Activated B cell treated with CpG ODN at 0.5 μM for 24 hours (primary cell): ENCODE measurements at regions not wholly inside any gene's neighbourhood (a gene's known extent, or its start where the extent isn't known, plus 50 kb on each side); places are given as distances from the start of the nearest gene placed in this dataset.
"Not testable (repeated sequence)": the region's sequence is repeated elsewhere in the genome, so short reads cannot be mapped to it uniquely, and the experiment has no call there.

Source experiments
- ATAC-seq: fragments of 200-7000 bp; cut with Tn5 transposase; one replicate; pipeline ENCODE4 v1.10.0; 2021; ENCODE audit warnings: low read depth, mild to moderate bottlenecking, moderate library complexity
- CTCF ChIA-PET: fragments of 350-600 bp; sonication (Branson Sonifier 250); formaldehyde crosslinking; loops from one replicate; lab custom pipeline; 2021; ENCODE audit warnings: antibody characterized with exemption; lab: Charles Lee
- POLR2A ChIA-PET: fragments of 350-600 bp; sonication (Branson Sonifier 250); formaldehyde crosslinking; loops from one replicate; lab custom pipeline; 2021; ENCODE audit warnings: antibody characterized with exemption; lab: Charles Lee
- DNase-seq: peaks from one replicate; pipeline ENCODE4 v3.0.0; 2022
- H3K27ac Mint-ChIP-seq: one replicate; pipeline ENCODE4 v1.8.0; 2020; ENCODE audit warnings: mixed read lengths
- H3K27me3 Mint-ChIP-seq: one replicate; pipeline ENCODE4 v1.8.0; 2021; ENCODE audit warnings: mixed read lengths
- H3K36me3 Mint-ChIP-seq: one replicate; pipeline ENCODE4 v1.8.0; 2021; ENCODE audit warnings: low read depth, mixed read lengths
- H3K4me1 Mint-ChIP-seq: one replicate; pipeline ENCODE4 v1.8.0; 2021; ENCODE audit warnings: mixed read lengths
- H3K4me3 Mint-ChIP-seq: one replicate; pipeline ENCODE4 v1.8.0; 2020; ENCODE audit warnings: mild to moderate bottlenecking, mixed read lengths
- H3K9me3 Mint-ChIP-seq: one replicate; pipeline ENCODE4 v1.8.0; 2020; ENCODE audit warnings: mixed read lengths
- CTCF ChIP-seq: fragments of 200-600 bp; IDR thresholded peaks from one replicate; pipeline ENCODE4 v1.8.0; 2022; ENCODE audit warnings: antibody characterized with exemption, mild to moderate bottlenecking
- intact Hi-C: fragments of 100-400 bp; cut with micrococcal nuclease; formaldehyde crosslinking; loops from one replicate; pipeline ENCODE4 v1.15.1; 2024

- H3K4me1 Mint-ChIP-seq, result no peaks in the 10 kb centered on the region
- TF ChIP-seq CTCF, result no peak
- intact Hi-C loops, result no loop called here
- ATAC-seq (no peak), DNase-seq (no peak)
- no peak overlapping the region for H3K4me3 Mint-ChIP-seq
- ChIA-PET POLR2A (no interaction called here), CTCF (no interaction called here)
- H3K27me3 Mint-ChIP-seq, result peaks cover 8% of the 10 kb centered on the region
- no peak overlapping the region for H3K27ac Mint-ChIP-seq
- H3K9me3 Mint-ChIP-seq, result no peaks in the 10 kb centered on the region
- H3K36me3 Mint-ChIP-seq, result no peaks in the 10 kb centered on the region
Observed at GRCh38 chr7:32661501-32661900, 166.2 kb downstream of the AVL9 start.

DNA sequence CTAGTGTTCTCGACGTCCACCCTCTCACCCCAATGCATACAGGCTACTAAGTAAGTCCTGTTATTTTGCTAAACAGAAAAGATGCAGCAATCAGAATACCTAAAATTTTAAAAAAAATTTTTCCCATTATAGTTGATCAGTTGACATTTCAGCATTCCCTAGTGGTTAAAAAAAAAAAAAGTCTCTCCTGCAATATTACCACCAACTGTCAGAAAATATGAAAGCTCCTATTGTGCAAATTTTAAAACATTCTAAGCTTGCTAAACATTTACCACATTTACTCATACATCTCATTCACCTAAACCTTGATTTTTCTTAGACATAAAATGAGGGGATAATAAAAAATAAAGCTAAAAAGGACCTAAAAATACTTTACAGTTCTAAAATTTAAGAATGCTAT lies 165.6 kb downstream of the AVL9 start:
- Mint-ChIP-seq H3K27me3 (peaks cover 8% of the 10 kb centered on the region), H3K27ac (no peak overlapping the region), H3K4me3 (no peak overlapping the region), H3K36me3 (no peaks in the 10 kb centered on the region), H3K9me3 (no peaks in the 10 kb centered on the region), H3K4me1 (no peaks in the 10 kb centered on the region)
- CTCF ChIA-PET, result no interaction called here
- no peak for ATAC-seq
- DNase-seq, result no peak
- intact Hi-C loops, result no loop called here
- POLR2A ChIA-PET, result no interaction called here
- TF ChIP-seq CTCF, result no peak

GRCh38 chr7:32659853-32660252 lies 164.6 kb downstream of the AVL9 start:
- no peaks in the 10 kb centered on the region for H3K9me3 Mint-ChIP-seq
- ChIA-PET CTCF (no interaction called here), POLR2A (no interaction called here)
- intact Hi-C loops, result no loop called here
- no peaks in the 10 kb centered on the region for H3K4me1 Mint-ChIP-seq
- no peaks in the 10 kb centered on the region for H3K36me3 Mint-ChIP-seq
- ATAC-seq (no peak), DNase-seq (no peak)
- TF ChIP-seq CTCF, result no peak
- no peak overlapping the region for H3K4me3 Mint-ChIP-seq
- peaks cover 8% of the 10 kb centered on the region for H3K27me3 Mint-ChIP-seq
- H3K27ac Mint-ChIP-seq, result no peak overlapping the region

- POLR2A ChIA-PET, result no interaction called here
Observed at GRCh38 chr7:32658467-32658869, 163.2 kb downstream of the AVL9 start.

GRCh38 chr7:32658034-32658433 lies 162.7 kb downstream of the AVL9 start:
- DNase-seq (no peak), ATAC-seq (no peak)
- intact Hi-C loops, result no loop called here
- Mint-ChIP-seq H3K27ac (no peak overlapping the region), H3K9me3 (no peaks in the 10 kb centered on the region), H3K36me3 (no peaks in the 10 kb centered on the region), H3K4me1 (no peaks in the 10 kb centered on the region), H3K27me3 (peaks cover 8% of the 10 kb centered on the region), H3K4me3 (no peak overlapping the region)
- ChIA-PET POLR2A (no interaction called here), CTCF (no interaction called here)
- no peak for TF ChIP-seq CTCF

More at GRCh38 chr7:32658467-32658869, 163.2 kb downstream of the AVL9 start:
- ATAC-seq (no peak), DNase-seq (no peak)
- CTCF ChIA-PET, result no interaction called here
- intact Hi-C loops, result no loop called here
- no peak overlapping the region for H3K4me3 Mint-ChIP-seq
- no peaks in the 10 kb centered on the region for H3K4me1 Mint-ChIP-seq
- TF ChIP-seq CTCF, result no peak
- no peaks in the 10 kb centered on the region for H3K9me3 Mint-ChIP-seq
- peaks cover 8% of the 10 kb centered on the region for H3K27me3 Mint-ChIP-seq
- no peak overlapping the region for H3K27ac Mint-ChIP-seq
- H3K36me3 Mint-ChIP-seq, result no peaks in the 10 kb centered on the region

GRCh38 chr7:32654549-32654948 lies 159.3 kb downstream of the AVL9 start:
- intact Hi-C loops, ATAC-seq, DNase-seq, H3K4me1 Mint-ChIP-seq, H3K27me3 Mint-ChIP-seq, H3K9me3 Mint-ChIP-seq, H3K4me3 Mint-ChIP-seq, H3K27ac Mint-ChIP-seq, POLR2A ChIA-PET, H3K36me3 Mint-ChIP-seq, CTCF ChIA-PET: not testable (repeated sequence)

DNA sequence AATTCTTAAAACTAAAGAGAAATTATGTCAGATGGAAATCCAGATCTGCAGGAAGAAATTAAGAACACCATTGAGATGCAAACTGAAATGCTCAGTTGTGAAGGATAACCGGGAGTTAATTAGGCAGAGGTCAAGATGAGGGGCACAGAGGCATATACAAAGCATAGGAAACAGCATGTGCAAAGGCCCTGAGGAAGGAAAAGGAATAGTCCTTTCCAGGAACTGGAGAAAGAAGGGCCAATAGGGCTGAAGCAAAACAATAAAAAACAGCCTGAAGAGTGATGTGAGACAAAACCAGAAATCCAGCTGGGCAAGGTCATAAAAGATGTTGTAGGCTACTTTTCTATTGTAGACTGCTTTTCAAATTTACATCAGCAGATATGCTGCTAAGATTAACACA lies 155.1 kb downstream of the AVL9 start:
- ATAC-seq, H3K27ac Mint-ChIP-seq, CTCF ChIA-PET, H3K9me3 Mint-ChIP-seq, H3K27me3 Mint-ChIP-seq, H3K4me3 Mint-ChIP-seq, H3K4me1 Mint-ChIP-seq, POLR2A ChIA-PET, intact Hi-C loops, DNase-seq, H3K36me3 Mint-ChIP-seq: not testable (repeated sequence)
